A549 (cell line): ENCODE measurements at regions not wholly inside any gene's neighbourhood (a gene's known extent, or its start where the extent isn't known, plus 50 kb on each side); places are given as distances from the start of the nearest gene placed in this dataset.

Source experiments
- BHLHE40 ChIP-seq: IDR thresholded peaks from 2 replicates; pipeline ENCODE4 v1.6.1; 2012; ENCODE audit warnings: low read depth, low read length, inconsistent platforms
- CHD2 ChIP-seq: fragments of 150-350 bp; IDR thresholded peaks from 2 replicates; pipeline ENCODE4 v1.6.1; 2014; ENCODE audit warnings: low read length; ENCODE audit not compliant: partially characterized antibody
- HDAC2 ChIP-seq: fragments of 200-600 bp; sonication (generic); IDR thresholded peaks from 2 replicates; pipeline ENCODE4 v1.6.1; 2016
- HOXB5 ChIP-seq: fragments of 250-450 bp; sonication (Bioruptor Pico); IDR thresholded peaks from 2 replicates; pipeline ENCODE4 v1.5.0; 2020; ENCODE audit warnings: mild to moderate bottlenecking, moderate library complexity
- MAZ ChIP-seq: fragments of 150-350 bp; IDR thresholded peaks from 2 replicates; pipeline ENCODE4 v1.6.1; 2014; ENCODE audit warnings: antibody characterized with exemption, low read depth, low read length, borderline replicate concordance
- RAD21 ChIP-seq, 2 experiments: fragments of >200 bp in 1 of 2; sonication (Bioruptor Twin) in 1 of 2; formaldehyde crosslinking in 1 of 2; IDR thresholded peaks in 1 of 2; conservative IDR thresholded peaks in 1 of 2; 2 replicates in 1 of 2; 3 replicates in 1 of 2; pipeline ENCODE4 v1.6.1; 2012 to 2018; ENCODE audit warnings: inconsistent platforms in 1 of 2
- RFX5 ChIP-seq: fragments of 450-650 bp; IDR thresholded peaks from 2 replicates; pipeline ENCODE4 v1.7.1; 2014; ENCODE audit warnings: antibody characterized with exemption, mild to moderate bottlenecking, moderate library complexity
- ZSCAN20 ChIP-seq: fragments of 250-450 bp; sonication (Bioruptor Pico); IDR thresholded peaks from 2 replicates; pipeline ENCODE4 v1.8.0; 2022; ENCODE audit warnings: mild to moderate bottlenecking, moderate library complexity
- TF ChIP-seq, protein P1 (sequence below): fragments of >200 bp; sonication (Bioruptor Twin); formaldehyde crosslinking; IDR thresholded peaks from 3 replicates; pipeline ENCODE4 v1.5.1; 2016
- TF ChIP-seq, protein P2 (sequence below): IDR thresholded peaks from 2 replicates; pipeline ENCODE4 v1.6.1; 2012
- TF ChIP-seq, protein P3 (sequence below): IDR thresholded peaks from 2 replicates; pipeline ENCODE4 v1.6.1; 2012

DNA sequence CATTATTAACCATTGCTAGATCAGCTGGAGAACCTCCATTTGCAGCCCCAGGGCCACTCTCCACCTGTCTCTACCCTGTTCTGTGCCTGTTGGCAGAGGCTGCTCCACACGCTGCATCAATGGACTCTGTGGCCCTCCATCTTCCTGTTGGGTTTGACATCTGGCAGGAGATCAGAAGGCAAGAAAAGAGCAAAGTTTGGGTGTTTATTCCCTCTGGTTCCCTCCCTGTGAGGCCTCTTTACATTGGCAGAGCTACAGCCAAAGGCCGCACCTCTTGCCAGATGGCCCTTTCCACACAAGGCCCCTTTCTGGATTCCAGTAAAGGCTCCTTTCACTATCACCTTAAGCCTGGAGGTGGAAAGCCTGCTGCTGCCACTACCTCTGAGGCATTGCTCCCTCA is 110.9 kb upstream of the RND3 start:
- no peak for TF ChIP-seq HOXB5 (CRISPR knock-in tag)
- no peak for TF ChIP-seq ZSCAN20
- TF ChIP-seq, protein P1, sequence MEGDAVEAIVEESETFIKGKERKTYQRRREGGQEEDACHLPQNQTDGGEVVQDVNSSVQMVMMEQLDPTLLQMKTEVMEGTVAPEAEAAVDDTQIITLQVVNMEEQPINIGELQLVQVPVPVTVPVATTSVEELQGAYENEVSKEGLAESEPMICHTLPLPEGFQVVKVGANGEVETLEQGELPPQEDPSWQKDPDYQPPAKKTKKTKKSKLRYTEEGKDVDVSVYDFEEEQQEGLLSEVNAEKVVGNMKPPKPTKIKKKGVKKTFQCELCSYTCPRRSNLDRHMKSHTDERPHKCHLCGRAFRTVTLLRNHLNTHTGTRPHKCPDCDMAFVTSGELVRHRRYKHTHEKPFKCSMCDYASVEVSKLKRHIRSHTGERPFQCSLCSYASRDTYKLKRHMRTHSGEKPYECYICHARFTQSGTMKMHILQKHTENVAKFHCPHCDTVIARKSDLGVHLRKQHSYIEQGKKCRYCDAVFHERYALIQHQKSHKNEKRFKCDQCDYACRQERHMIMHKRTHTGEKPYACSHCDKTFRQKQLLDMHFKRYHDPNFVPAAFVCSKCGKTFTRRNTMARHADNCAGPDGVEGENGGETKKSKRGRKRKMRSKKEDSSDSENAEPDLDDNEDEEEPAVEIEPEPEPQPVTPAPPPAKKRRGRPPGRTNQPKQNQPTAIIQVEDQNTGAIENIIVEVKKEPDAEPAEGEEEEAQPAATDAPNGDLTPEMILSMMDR: no peak
- TF ChIP-seq BHLHE40: no peak
- no peak for TF ChIP-seq CHD2
- TF ChIP-seq MAZ: no peak
- TF ChIP-seq, protein P2, sequence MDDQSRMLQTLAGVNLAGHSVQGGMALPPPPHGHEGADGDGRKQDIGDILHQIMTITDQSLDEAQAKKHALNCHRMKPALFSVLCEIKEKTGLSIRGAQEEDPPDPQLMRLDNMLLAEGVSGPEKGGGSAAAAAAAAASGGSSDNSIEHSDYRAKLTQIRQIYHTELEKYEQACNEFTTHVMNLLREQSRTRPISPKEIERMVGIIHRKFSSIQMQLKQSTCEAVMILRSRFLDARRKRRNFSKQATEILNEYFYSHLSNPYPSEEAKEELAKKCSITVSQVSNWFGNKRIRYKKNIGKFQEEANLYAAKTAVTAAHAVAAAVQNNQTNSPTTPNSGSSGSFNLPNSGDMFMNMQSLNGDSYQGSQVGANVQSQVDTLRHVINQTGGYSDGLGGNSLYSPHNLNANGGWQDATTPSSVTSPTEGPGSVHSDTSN: no peak
- no peak for TF ChIP-seq RAD21 (conservative IDR thresholded peaks at IDR 0.05 in 1 of 2, IDR thresholded peaks at IDR 0.05 in 1 of 2)
- TF ChIP-seq RFX5: no peak
- TF ChIP-seq, protein P3, sequence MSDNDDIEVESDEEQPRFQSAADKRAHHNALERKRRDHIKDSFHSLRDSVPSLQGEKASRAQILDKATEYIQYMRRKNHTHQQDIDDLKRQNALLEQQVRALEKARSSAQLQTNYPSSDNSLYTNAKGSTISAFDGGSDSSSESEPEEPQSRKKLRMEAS: no peak
- TF ChIP-seq HDAC2: no peak
